ENCODE measurements at regions not wholly inside any gene's neighbourhood (a gene's known extent, or its start where the extent isn't known, plus 50 kb on each side); places are given as distances from the start of the nearest gene placed in this dataset.

DNA sequence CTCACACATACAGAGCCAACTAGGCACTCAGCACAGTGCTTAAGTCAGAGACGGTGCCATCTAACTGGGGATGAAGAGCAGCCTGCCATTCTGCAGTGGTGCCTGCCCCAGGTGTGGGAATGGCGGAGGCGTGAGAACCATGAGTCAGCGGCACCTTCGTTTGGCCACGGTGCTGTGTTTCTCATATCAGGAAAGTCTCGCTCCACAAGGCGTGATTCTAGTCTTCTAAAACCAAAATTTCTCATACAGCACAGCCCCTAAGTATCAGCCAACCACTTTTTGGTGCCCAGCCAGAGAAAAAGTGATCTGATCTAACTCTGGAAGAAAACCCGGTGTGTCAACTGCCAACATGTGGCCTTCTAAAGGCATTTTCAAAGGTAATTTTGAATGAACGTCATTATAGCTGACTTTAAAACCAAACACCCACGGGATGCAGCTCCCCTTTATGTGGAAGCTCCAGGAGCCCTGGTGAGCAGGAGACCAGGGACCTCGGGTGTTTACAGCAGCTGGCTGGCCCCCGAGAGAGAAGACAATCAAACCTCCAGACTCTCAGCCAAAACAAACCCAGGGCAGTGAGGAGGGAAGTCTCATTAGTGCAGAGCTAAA lies 54.6 kb downstream of the ABCC12 start:
- DNase-seq (ENCODE audit: low read depth in 1 of 2, low spot score in 2 of 2) (no peak), FAIRE-seq (no peak)
- no peak overlapping the region for H4K91ac ChIP-seq (replicated peaks; ENCODE audit: insufficient read length, low read length)
- no peak overlapping the region for H2BK120ac ChIP-seq (replicated peaks; ENCODE audit: low read depth, low read length)
- no peaks in the 10 kb centered on the region for H3K79me1 ChIP-seq (ENCODE audit: low read depth, low read length)
- H3K27me3 ChIP-seq (replicated peaks in 1 of 4; ENCODE audit: control insufficient read depth in 3 of 4, extremely low read depth in 1 of 4, insufficient read depth in 3 of 4, low read length in 3 of 4), result no peaks in the 10 kb centered on the region; a peak in 1 of 7 replicates
- no peaks in the 10 kb centered on the region for H4K20me1 ChIP-seq (replicated peaks in 1 of 2; ENCODE audit: control insufficient read depth in 1 of 2, insufficient read depth in 2 of 2, low read length in 2 of 2)
- H2AK5ac ChIP-seq (ENCODE audit: low read depth, low read length), result no peak overlapping the region
- peaks cover 0 to 5% (median 1%) of the 10 kb centered on the region in 4 experiments; a peak in 1 of 7 replicates for H3K4me1 ChIP-seq (replicated peaks in 1 of 4; ENCODE audit: control insufficient read depth in 3 of 4, insufficient read depth in 4 of 4, low read length in 3 of 4)
- H4K8ac ChIP-seq (ENCODE audit: extremely low read depth, insufficient read depth, low read length), result no peak overlapping the region
- H3K23me2 ChIP-seq (ENCODE audit: low read depth, low read length), result peaks cover 3% of the 10 kb centered on the region; the same call in 1 of the 2 replicates
- H3K9me3 ChIP-seq (ENCODE audit: insufficient read depth in 2 of 2, low read depth in 1 of 2, low read length in 1 of 2), result no peaks in the 10 kb centered on the region
- H3K27ac ChIP-seq (ENCODE audit: low read depth, low read length), result no peak overlapping the region
- H3K4me3 ChIP-seq (ENCODE audit: extremely low read depth in 1 of 4, insufficient read depth in 2 of 4, low read depth in 3 of 4, low read length in 4 of 4), result no peak overlapping the region
- H2BK20ac ChIP-seq (ENCODE audit: low read length), result no peak overlapping the region
- no peak overlapping the region for H2AFZ ChIP-seq (ENCODE audit: low read length)
- H2BK12ac ChIP-seq (ENCODE audit: low read depth, low read length), result no peak overlapping the region; the same call in 1 of the 2 replicates
- H2BK5ac ChIP-seq (ENCODE audit: low read depth, low read length), result no peak overlapping the region
- no peak overlapping the region for H3K18ac ChIP-seq (ENCODE audit: extremely low read depth, low read length)
- no peak overlapping the region for H2BK15ac ChIP-seq (ENCODE audit: low read length)
- POLR2A ChIA-PET (ENCODE audit: partially characterized antibody), result no interaction called here
- no peak overlapping the region for H4K5ac ChIP-seq (ENCODE audit: insufficient read length, low read depth, low read length)
- no peak overlapping the region for H3K56ac ChIP-seq (replicated peaks; ENCODE audit: insufficient read length, low read depth, low read length)
- H3K4me2 ChIP-seq (ENCODE audit: insufficient read depth in 1 of 2, low read depth in 2 of 2, low read length in 2 of 2), result no peak overlapping the region
- no peak overlapping the region for H3K4ac ChIP-seq (replicated peaks; ENCODE audit: insufficient read length, low read depth, low read length)
- no peak overlapping the region for H3K23ac ChIP-seq (ENCODE audit: insufficient read length)
- no peaks in the 10 kb centered on the region for H3K79me2 ChIP-seq (ENCODE audit: control insufficient read depth in 1 of 2, insufficient read depth in 2 of 2, low read length in 2 of 2)
- H3K14ac ChIP-seq (ENCODE audit: insufficient read length), result no peak overlapping the region
- H3K9ac ChIP-seq (replicated peaks in 1 of 4; ENCODE audit: extremely low read depth in 1 of 4, low read depth in 3 of 4, low read length in 3 of 4), result no peak overlapping the region
- H3K36me3 ChIP-seq (ENCODE audit: control insufficient read depth in 2 of 4, insufficient read depth in 4 of 4, low read length in 3 of 4), result no peaks in the 10 kb centered on the region
- WGBS, 2 experiments (ENCODE audit: extremely low coverage in 1 of 2, insufficient coverage in 1 of 2, insufficient read length in 1 of 2, insufficient replicate concordance in 2 of 2, low coverage in 1 of 2, low lambda C conversion rate in 2 of 2, missing lambda C conversion rate in 1 of 2), result 88% methylated on average over 13 of the region's 13 CpGs; no CpG with 5 or more reads in 1 of the 2 experiments
- CTCF ChIA-PET (ENCODE audit: partially characterized antibody), result interaction anchor here (0.8 to 2.4 kb wide), 3 partner anchors 12 to 56 kb away, joined by 3 to 6 read pairs (median 5); no protein-coding TSS in a partner anchor
- TF ChIP-seq JUN (IDR thresholded peaks at IDR 0.05; ENCODE audit: low read depth, low read length), result no peak
- no peak for TF ChIP-seq CTBP2 (IDR thresholded peaks at IDR 0.05; ENCODE audit: borderline replicate concordance, insufficient read depth, insufficient read length, low read length)
- TF ChIP-seq, protein P1, sequence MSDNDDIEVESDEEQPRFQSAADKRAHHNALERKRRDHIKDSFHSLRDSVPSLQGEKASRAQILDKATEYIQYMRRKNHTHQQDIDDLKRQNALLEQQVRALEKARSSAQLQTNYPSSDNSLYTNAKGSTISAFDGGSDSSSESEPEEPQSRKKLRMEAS (IDR thresholded peaks at IDR 0.05), result no peak
